Activated T-helper 1 cell treated with anti-CD3 and anti-CD28 coated beads, Interleukin-12 subunit alpha, Interleukin-12 subunit beta, Interleukin-2, Interleukin-4 antibody, amounts not matched to agents 30 ng/mL and 10 ng/mL and 1 ng/mL, durations not matched to agents 14 hours and 24 hours and 36 hours (primary cell): ENCODE measurements at regions not wholly inside any gene's neighbourhood (a gene's known extent, or its start where the extent isn't known, plus 50 kb on each side); places are given as distances from the start of the nearest gene placed in this dataset.
"Not testable (repeated sequence)": the region's sequence is repeated elsewhere in the genome, so short reads cannot be mapped to it uniquely, and the experiment has no call there.

Source experiments
- DNase-seq: peaks from one replicate; pipeline ENCODE4 v3.0.0; 2021; ENCODE audit warnings: low spot score
- H3K27ac Mint-ChIP-seq: one replicate; pipeline ENCODE4 v1.8.0; 2021; ENCODE audit warnings: mild to moderate bottlenecking, mixed read lengths
- H3K27me3 Mint-ChIP-seq: one replicate; pipeline ENCODE4 v1.8.0; 2022; ENCODE audit warnings: mild to moderate bottlenecking, moderate library complexity, mixed read lengths; ENCODE audit not compliant: insufficient read depth
- H3K36me3 Mint-ChIP-seq: one replicate; pipeline ENCODE4 v1.8.0; 2021; ENCODE audit warnings: low read depth, mixed read lengths
- H3K4me1 Mint-ChIP-seq: one replicate; pipeline ENCODE4 v1.8.0; 2021; ENCODE audit warnings: low read depth, mixed read lengths
- H3K4me3 Mint-ChIP-seq: one replicate; pipeline ENCODE4 v1.8.0; 2021; ENCODE audit warnings: mild to moderate bottlenecking, moderate library complexity, mixed read lengths
- H3K9me3 Mint-ChIP-seq: one replicate; pipeline ENCODE4 v1.8.0; 2021; ENCODE audit warnings: mixed read lengths
- intact Hi-C: fragments of 100-400 bp; cut with micrococcal nuclease; formaldehyde crosslinking; loops from one replicate; pipeline ENCODE4 v1.15.1; 2024

DNA sequence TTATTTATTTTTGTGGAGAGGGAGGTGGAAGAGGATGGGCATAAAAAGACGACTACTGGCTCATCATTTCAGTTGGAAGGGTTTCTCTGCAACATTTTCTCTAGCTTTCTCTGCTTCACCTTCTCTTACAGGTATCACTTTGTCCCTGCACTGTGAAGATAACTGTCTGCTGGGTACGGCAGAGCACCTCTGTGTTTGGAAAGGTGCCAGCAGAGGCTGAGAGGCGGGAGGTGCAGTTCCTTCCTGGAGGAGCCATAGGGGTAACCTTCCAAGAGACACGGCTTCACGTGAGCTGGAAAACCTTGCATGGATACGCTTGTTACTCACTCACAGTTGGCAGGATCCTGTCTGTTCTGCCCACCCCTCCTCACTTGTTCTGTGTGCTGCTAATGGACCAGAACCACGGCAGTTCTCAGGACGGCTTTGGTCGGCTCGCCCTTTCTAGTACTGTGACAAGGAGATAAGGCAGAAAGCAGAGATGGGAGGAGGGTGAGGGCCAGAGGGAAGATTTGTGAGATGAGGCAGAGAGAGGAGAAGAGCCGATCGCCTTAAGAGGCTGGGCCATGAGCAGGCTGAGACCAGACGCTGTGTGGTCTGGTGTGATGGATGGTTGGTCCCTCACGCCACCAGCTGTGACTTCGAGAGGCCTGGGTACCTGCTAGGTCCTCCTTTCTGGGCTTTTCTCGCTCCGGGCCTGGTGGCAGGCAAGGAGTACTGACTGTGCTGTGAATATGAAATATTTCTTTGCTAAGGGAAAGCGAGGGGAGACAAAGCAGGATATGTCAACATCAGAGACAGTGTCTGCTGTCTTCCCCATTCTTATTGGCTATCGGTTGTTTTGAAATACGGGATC is 66.8 kb downstream of the MRPL57 start:
- H3K4me1 Mint-ChIP-seq, result peaks cover 8% of the 10 kb centered on the region
- H3K4me3 Mint-ChIP-seq, result no peak overlapping the region
- intact Hi-C loops, result no loop called here
- no peaks in the 10 kb centered on the region for H3K36me3 Mint-ChIP-seq
- DNase-seq, result no peak
- peaks cover 4% of the 10 kb centered on the region for H3K9me3 Mint-ChIP-seq
- H3K27ac Mint-ChIP-seq, result no peak overlapping the region
- H3K27me3 Mint-ChIP-seq, result peaks cover 9% of the 10 kb centered on the region

DNA sequence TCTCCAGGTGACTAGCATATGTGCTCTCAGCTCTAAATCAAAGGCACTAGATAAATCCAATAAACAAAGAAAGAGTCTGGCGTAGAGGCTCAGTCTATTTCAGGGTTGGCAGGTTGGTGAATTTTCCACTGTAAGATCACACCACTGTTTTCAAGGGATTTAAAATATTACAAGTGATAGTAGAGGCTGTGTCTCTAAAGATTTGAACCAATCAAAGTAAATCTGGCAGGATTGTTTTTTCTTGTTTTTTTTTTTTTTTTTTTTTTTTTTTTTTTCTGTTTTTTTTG is 67.4 kb downstream of the MRPL57 start:
- DNase-seq, H3K4me3 Mint-ChIP-seq, H3K9me3 Mint-ChIP-seq, H3K4me1 Mint-ChIP-seq, intact Hi-C loops, H3K27ac Mint-ChIP-seq, H3K36me3 Mint-ChIP-seq: not testable (repeated sequence)
- peaks cover 12% of the 10 kb centered on the region for H3K27me3 Mint-ChIP-seq

DNA sequence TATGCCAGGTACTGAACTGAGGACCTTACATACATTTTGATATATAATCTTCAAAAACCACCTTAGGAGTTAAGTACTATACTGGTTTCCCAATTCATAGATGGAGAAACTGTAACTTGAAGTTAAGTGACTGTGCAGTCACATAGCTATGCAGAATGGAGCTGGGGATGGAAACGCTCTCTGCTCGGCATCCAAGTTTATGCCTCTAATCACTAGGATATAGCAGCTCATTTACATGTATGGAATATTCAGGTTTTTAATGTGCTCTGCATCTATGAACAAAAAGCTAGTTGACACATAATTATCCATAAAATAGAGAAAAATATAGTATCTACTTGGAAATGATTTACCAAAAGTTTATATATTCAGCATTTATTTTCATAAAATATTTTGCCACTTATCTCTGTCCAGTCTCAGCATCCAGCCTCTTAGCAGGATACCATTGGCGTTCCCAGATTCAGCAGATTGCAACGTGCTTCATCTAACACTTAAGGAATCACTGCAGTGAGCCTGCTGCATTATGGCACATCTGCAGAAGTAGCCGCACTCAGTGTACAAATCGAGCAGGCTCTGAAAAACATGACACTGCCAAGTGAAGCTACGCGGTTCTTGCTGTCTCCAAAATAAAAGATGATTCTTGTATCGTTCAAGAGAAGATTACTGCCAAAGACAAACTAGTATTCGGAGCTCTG is 70.4 kb downstream of the MRPL57 start:
- peaks cover under 1% of the 10 kb centered on the region for H3K36me3 Mint-ChIP-seq
- peaks cover 4% of the 10 kb centered on the region for H3K9me3 Mint-ChIP-seq
- intact Hi-C loops, result no loop called here
- H3K4me1 Mint-ChIP-seq, result no peaks in the 10 kb centered on the region
- H3K4me3 Mint-ChIP-seq, result no peak overlapping the region
- no peak overlapping the region for H3K27ac Mint-ChIP-seq
- peaks cover 15% of the 10 kb centered on the region for H3K27me3 Mint-ChIP-seq
- DNase-seq, result no peak

DNA sequence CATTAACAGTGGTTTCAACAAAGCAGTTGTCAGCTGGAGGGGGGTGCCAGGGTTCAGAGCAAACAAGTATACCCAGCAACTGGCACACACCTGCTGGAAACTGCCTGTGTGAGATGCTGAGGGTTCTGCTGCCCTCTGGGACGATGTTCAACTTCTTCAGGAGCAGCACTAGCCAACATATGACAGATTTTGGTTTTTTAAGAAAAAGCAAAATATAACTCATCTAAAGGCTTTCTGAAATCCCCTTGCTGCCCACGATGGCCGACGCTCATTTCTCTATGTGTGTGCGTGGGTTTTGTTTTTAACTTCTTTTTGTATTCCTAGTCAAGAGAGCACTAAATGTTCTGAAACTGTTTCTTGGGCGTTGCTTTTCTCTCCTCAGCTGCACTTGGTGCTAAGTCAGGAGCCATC is 79.9 kb downstream of the MRPL57 start:
- no peaks in the 10 kb centered on the region for H3K9me3 Mint-ChIP-seq
- intact Hi-C loops, result no loop called here
- H3K27ac Mint-ChIP-seq, result peak overlapping the region; percentile 46
- peaks cover 9% of the 10 kb centered on the region for H3K4me1 Mint-ChIP-seq
- no peak for DNase-seq
- H3K4me3 Mint-ChIP-seq, result no peak overlapping the region
- peaks cover 1% of the 10 kb centered on the region for H3K36me3 Mint-ChIP-seq
- H3K27me3 Mint-ChIP-seq, result peaks cover 5% of the 10 kb centered on the region

DNA sequence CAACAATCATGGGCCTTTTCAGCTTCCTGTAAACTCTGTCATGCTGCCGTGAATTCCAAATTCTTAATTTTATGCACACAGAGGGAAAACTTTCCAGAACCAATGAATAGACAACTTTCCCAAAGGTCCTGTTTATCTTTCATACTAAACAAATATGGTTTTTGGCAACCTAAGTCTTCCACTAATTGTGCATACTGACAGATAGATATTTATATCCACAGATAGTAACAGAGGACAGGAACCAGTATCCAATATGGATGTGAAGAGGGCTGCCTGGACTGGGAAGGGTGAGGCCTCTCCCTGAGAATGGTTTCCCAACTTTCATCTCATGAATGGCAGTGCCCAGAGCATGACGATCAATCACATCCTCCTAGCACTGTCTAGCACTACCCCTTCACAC is 80.4 kb downstream of the MRPL57 start:
- Mint-ChIP-seq H3K4me1 (peaks cover 9% of the 10 kb centered on the region), H3K4me3 (no peak overlapping the region), H3K27me3 (peaks cover 5% of the 10 kb centered on the region), H3K9me3 (no peaks in the 10 kb centered on the region), H3K36me3 (peaks cover under 1% of the 10 kb centered on the region), H3K27ac (no peak overlapping the region)
- intact Hi-C loops, result no loop called here
- DNase-seq, result no peak

DNA sequence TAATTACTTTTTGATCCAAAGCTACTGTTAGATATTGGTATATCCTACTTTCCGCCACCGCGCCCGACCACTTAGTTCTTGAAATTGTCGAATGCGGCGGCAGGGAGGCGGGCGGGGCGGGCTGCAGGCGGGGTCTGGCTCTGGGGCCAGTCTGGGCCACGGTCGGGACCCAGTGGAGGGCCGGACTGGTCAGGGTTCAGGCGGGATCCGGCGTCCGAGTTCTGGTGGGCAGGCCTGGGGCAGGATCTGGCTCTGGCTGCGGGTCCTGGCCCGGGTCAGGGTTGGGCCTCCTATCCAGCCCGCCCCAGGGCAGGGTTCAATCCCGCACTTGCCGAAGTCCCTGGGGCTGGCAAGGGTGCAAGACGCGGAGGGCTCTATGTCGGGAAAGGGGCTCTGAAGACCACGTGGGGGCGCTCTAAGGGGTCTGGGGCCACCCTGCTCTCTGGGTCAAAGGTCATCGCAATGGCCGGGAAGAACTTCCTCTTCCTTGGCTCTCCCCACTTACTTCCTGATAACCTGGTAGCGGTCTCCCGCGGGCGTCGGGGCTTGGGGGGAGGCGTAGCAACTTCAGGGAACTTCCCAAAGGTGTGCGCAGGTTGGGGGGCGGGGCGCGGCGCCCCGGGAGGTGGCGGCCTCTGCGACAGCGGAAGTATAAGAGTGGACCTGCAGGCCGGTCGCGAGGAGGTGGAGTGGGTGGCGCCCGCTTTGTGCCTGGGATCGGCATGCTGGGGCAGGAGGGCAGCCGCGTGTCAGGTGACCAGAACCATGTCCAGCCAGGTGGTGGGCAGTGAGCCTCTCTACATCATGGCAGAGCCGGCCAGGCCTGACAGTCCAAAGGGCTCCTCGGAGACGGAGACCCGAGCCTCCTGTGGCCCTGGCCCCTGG is 83.4 kb downstream of the MRPL57 start:
- H3K4me3 Mint-ChIP-seq, result no peak overlapping the region
- H3K27ac Mint-ChIP-seq, result no peak overlapping the region
- no peaks in the 10 kb centered on the region for H3K36me3 Mint-ChIP-seq

DNA sequence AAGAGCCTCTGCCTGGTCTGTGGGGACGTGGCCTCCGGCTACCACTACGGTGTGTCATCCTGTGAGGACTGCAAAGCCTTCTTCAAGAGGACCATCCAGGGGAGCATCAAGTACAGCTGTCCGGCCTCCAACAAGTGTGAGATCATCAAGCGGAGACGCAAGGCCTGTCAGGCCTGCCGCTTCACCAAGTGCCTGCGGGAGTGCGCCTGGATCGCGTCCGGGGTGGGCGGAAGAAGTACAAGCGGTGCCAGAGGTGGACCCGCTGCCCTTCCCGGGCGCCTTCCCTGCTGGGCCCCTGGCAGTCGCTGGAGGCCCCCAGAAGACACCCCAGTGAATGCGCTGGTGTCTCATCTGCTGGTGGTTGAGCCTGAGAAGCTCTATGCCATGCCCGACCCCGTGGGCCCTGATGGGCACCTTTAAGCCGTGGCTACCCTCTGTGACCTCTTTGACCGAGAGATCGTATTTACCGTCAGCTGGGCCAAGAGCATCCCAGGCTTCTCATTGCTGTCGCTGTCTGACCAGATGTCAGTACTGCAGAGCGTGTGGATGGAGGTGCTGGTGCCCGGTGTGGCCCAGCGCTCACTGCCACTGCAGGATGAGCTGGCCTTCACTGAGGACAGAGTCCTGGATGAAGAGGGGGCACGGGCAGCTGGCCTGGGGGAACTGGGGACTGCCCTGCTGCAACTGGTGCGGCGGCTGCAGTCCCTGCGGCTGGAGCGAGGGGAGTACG is 84.3 kb downstream of the MRPL57 start:
- H3K27me3 Mint-ChIP-seq, DNase-seq, H3K27ac Mint-ChIP-seq, H3K4me1 Mint-ChIP-seq, intact Hi-C loops, H3K9me3 Mint-ChIP-seq, H3K4me3 Mint-ChIP-seq, H3K36me3 Mint-ChIP-seq: not testable (repeated sequence)

More for the DNA sequence above, 83.4 kb downstream of the MRPL57 start:
- no peak for DNase-seq
- Mint-ChIP-seq H3K9me3 (no peaks in the 10 kb centered on the region), H3K27me3 (peaks cover 4% of the 10 kb centered on the region), H3K4me1 (peaks cover 9% of the 10 kb centered on the region)
- intact Hi-C loops, result no loop called here

DNA sequence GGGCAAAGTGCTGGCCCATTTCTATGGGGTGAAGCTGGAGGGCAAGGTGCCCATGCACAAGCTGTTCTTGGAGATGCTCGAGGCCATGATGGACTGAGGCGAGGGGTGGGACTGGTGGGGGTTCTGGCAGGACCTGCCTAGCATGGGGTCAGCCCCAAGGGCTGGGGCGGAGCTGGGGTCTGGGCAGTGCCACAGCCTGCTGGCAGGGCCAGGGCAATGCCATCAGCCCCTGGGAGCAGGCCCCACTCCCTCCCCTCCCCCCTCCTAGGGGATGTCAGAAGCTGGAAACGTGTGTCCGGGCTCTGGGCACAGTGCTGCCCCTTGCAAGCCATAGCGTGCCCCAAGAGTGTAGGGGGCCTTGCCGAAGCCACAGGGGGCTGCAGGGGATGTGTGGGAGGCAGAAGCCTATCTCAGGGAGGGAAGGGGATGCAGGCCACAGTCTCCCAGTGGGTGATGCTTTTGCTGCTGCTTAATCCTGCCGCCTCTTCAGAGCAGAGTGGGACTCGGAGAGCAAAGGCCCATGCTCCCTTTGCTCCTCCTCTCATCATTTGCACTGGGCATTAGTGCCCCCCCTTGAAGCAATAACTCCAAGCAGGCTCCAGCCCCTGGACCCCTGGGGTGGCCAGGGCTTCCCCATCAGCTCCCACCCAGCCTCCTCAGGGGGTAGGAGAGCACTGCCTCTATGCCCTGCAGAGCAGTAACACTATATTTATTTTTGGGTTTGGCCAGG is 85.2 kb downstream of the MRPL57 start:
- H3K36me3 Mint-ChIP-seq, DNase-seq, H3K27me3 Mint-ChIP-seq, H3K27ac Mint-ChIP-seq, H3K4me3 Mint-ChIP-seq, H3K9me3 Mint-ChIP-seq, intact Hi-C loops, H3K4me1 Mint-ChIP-seq: not testable (repeated sequence)

DNA sequence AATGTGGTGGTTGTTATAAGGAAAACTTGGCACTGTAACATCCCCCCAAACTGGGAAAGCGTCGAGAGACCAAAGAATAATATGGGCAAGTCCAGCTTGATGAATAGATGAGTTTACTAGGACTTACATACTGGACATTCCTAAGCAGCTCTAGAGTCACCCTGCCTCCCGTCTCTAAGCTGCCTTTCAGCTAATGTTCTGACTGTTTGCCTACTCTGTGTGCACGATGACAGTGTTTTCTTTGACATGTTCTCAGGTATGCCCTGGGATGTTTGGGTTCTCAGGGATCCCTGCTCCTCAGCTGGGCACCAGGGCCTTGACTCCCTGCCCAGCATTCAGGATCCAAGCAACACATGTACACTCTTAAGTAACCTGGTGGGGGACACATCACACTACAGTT is 87.5 kb downstream of the MRPL57 start:
- H3K27ac Mint-ChIP-seq, intact Hi-C loops, H3K4me3 Mint-ChIP-seq, H3K36me3 Mint-ChIP-seq, H3K27me3 Mint-ChIP-seq, DNase-seq, H3K9me3 Mint-ChIP-seq, H3K4me1 Mint-ChIP-seq: not testable (repeated sequence)

DNA sequence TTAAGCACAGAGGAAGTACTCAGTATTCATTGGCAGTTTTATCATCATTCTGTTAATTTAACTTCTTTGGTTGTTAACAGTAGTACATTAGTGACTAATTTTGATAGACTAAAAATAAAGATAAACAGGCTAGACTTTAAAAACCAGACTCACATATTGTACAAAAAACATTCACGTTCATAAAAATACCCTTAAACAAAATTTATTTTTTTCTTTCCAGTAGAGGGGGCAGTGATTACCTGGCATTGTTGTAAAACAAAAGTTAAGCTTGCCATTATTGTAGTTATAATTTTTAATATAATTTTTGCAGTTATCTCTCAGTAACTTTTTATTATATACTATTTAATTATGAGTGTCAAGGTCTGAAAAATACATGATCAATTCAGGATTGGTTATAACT is 92.0 kb downstream of the MRPL57 start:
- H3K4me1 Mint-ChIP-seq, H3K9me3 Mint-ChIP-seq, H3K36me3 Mint-ChIP-seq, H3K27ac Mint-ChIP-seq, intact Hi-C loops, H3K27me3 Mint-ChIP-seq, DNase-seq, H3K4me3 Mint-ChIP-seq: not testable (repeated sequence)

DNA sequence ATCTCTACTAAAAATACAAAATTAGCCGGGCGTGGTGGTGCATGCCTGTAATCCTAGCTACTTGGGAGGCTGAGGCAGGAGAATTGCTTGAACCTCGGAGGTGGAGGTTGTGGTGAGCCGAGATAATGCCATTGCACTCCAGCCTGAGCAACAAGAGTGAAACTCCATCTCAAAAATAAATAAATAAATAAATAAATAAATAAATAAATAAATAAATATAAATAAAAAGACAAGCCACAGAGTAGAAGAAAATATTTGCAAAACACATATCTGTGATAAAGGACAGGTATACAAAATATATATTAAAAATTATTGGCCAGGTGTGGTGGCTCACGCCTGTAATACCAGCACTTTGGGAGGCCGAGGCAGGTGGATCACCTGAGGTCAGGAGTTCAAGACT is 96.0 kb downstream of the MRPL57 start:
- H3K4me3 Mint-ChIP-seq, H3K27me3 Mint-ChIP-seq, H3K36me3 Mint-ChIP-seq, H3K9me3 Mint-ChIP-seq, H3K27ac Mint-ChIP-seq, intact Hi-C loops, DNase-seq, H3K4me1 Mint-ChIP-seq: not testable (repeated sequence)

DNA sequence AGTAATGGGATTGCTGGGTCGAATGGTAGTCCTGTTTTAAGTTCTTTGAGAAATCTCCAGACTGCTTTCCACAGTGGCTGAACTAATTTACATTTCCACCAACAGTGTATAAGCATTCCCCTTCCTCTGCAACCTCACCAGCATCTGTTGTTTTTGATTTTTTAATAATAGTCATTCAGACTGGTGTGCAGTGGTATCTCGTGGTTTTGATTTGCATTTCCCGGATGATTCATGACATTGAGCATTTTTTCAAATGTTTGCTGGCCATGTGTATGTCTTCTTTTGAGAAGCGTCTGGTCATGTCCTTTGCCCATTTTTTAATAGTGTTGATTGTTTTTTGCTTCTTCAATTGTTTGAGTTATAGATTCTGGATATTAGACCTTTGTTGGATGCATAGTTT is 98.0 kb downstream of the MRPL57 start:
- H3K4me1 Mint-ChIP-seq, H3K36me3 Mint-ChIP-seq, H3K27me3 Mint-ChIP-seq, H3K27ac Mint-ChIP-seq, intact Hi-C loops, H3K4me3 Mint-ChIP-seq, DNase-seq, H3K9me3 Mint-ChIP-seq: not testable (repeated sequence)
